ENCODE measurements at regions not wholly inside any gene's neighbourhood (a gene's known extent, or its start where the extent isn't known, plus 50 kb on each side); places are given as distances from the start of the nearest gene placed in this dataset.
"Not testable (repeated sequence)": the region's sequence is repeated elsewhere in the genome, so short reads cannot be mapped to it uniquely, and the experiment has no call there.

- ChIA-PET POLR2A (no interaction called here), CTCF (interaction anchor here in 1 of 2 donors (0.6 kb wide), 1 partner anchor 329 kb away, joined by 3 read pairs; no protein-coding TSS in a partner anchor)
- H3K27ac ChIP-seq (ENCODE audit: low read length): no peak overlapping the region
- Mint-ChIP-seq H3K4me3 (no peak overlapping the region), H3K27ac (no peak overlapping the region), H3K36me3 (no peaks in the 10 kb centered on the region), H3K27me3 (no peaks in the 10 kb centered on the region), H3K9me3 (no peaks in the 10 kb centered on the region), H3K4me1 (peaks cover 0 to 2% (median 0%) of the 10 kb centered on the region in 3 donors)
- H3K4me3 ChIP-seq (ENCODE audit: control insufficient read depth in 1 of 2, extremely low read depth in 1 of 2, low read length in 1 of 2): no peak overlapping the region
- WGBS (ENCODE audit: insufficient coverage): no CpG with 5 or more reads among the region's 4 CpGs
- H3K36me3 ChIP-seq (ENCODE audit: control insufficient read depth in 2 of 2, extremely low read depth in 1 of 2, insufficient read depth in 1 of 2, low read length in 1 of 2): no peaks in the 10 kb centered on the region
- no peak for DNase-seq
- ATAC-seq (replicated peaks in 1 of 4): no peak
- H3K9me3 ChIP-seq: no peaks in the 10 kb centered on the region
- H3K4me1 ChIP-seq (ENCODE audit: control insufficient read depth in 1 of 2, extremely low read depth in 1 of 2, insufficient read depth in 2 of 2, low read length in 2 of 2): no peaks in the 10 kb centered on the region
- H3K27me3 ChIP-seq (replicated peaks in 1 of 2; ENCODE audit: control insufficient read depth in 2 of 2, extremely low read depth in 1 of 2, insufficient read depth in 2 of 2, low read length in 1 of 2): no peaks in the 10 kb centered on the region
These were observed 113.7 kb upstream of the FOXN2 start for GRCh38 chr2:48200620-48201293.

DNA sequence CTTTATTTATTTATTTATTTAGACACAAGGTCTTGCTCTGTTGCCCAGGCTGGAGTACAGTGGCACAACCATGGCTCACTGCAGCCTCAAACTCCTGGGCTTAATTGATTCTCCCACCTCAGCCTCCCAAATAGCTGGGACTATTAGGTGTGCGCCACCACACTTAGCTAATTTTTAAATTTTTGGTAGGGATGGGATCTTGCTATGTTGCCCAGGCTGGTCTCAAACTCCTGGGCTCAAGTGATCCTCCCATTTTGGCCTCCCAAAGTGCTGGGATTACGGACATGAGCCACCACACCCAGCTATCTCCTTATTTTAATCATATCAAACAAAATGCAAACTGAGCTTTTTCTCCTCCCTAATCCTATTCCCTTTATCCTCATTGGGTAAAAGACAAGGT lies 113.0 kb upstream of the FOXN2 start:
- H3K4me3 Mint-ChIP-seq; H3K9me3 ChIP-seq; ATAC-seq (replicated peaks in 1 of 4); H3K36me3 ChIP-seq (ENCODE audit: control insufficient read depth in 2 of 2, extremely low read depth in 1 of 2, insufficient read depth in 1 of 2, low read length in 1 of 2); POLR2A ChIA-PET; H3K4me3 ChIP-seq (ENCODE audit: control insufficient read depth in 1 of 2, extremely low read depth in 1 of 2, low read length in 1 of 2); H3K27ac ChIP-seq (ENCODE audit: low read length); H3K27me3 Mint-ChIP-seq; H3K4me1 Mint-ChIP-seq; H3K4me1 ChIP-seq (ENCODE audit: control insufficient read depth in 1 of 2, extremely low read depth in 1 of 2, insufficient read depth in 2 of 2, low read length in 2 of 2); DNase-seq; CTCF ChIA-PET; H3K9me3 Mint-ChIP-seq; H3K27ac Mint-ChIP-seq; H3K27me3 ChIP-seq (replicated peaks in 1 of 2; ENCODE audit: control insufficient read depth in 2 of 2, extremely low read depth in 1 of 2, insufficient read depth in 2 of 2, low read length in 1 of 2); H3K36me3 Mint-ChIP-seq: not testable (repeated sequence)
- 100% methylated on average over 1 of the region's 2 CpGs for whole genome bisulfite sequencing (ENCODE audit: insufficient coverage)

GRCh38 chr2:48202863-48203642 lies 111.4 kb upstream of the FOXN2 start:
- Histone ChIP-seq H3K27ac (ENCODE audit: low read length) (no peak overlapping the region), H3K27me3 (replicated peaks in 1 of 2; ENCODE audit: control insufficient read depth in 2 of 2, extremely low read depth in 1 of 2, insufficient read depth in 2 of 2, low read length in 1 of 2) (no peaks in the 10 kb centered on the region), H3K36me3 (ENCODE audit: control insufficient read depth in 2 of 2, extremely low read depth in 1 of 2, insufficient read depth in 1 of 2, low read length in 1 of 2) (no peaks in the 10 kb centered on the region), H3K4me1 (ENCODE audit: control insufficient read depth in 1 of 2, extremely low read depth in 1 of 2, insufficient read depth in 2 of 2, low read length in 2 of 2) (no peaks in the 10 kb centered on the region), H3K4me3 (ENCODE audit: control insufficient read depth in 1 of 2, extremely low read depth in 1 of 2, low read length in 1 of 2) (no peak overlapping the region), H3K9me3 (no peaks in the 10 kb centered on the region)
- Mint-ChIP-seq H3K36me3 (no peaks in the 10 kb centered on the region), H3K4me1 (peaks cover 0 to 2% (median 0%) of the 10 kb centered on the region in 3 donors), H3K4me3 (no peak overlapping the region), H3K9me3 (no peaks in the 10 kb centered on the region), H3K27me3 (no peaks in the 10 kb centered on the region), H3K27ac (no peak overlapping the region)
- POLR2A ChIA-PET: interaction anchor here in 1 of 2 donors (0.6 kb wide), 1 partner anchor 108 kb away, joined by 3 read pairs; no protein-coding TSS in a partner anchor
- WGBS (ENCODE audit: insufficient coverage): no CpG with 5 or more reads among the region's 5 CpGs
- CTCF ChIA-PET: interaction anchor here in 1 of 2 donors (0.6 kb wide), 1 partner anchor 415 kb away, joined by 3 read pairs; no protein-coding TSS in a partner anchor
- DNase-seq: no peak
- ATAC-seq (replicated peaks in 1 of 4): no peak

GRCh38 chr2:48203668-48204067 lies 110.8 kb upstream of the FOXN2 start:
- no peaks in the 10 kb centered on the region for H3K27me3 Mint-ChIP-seq
- no peaks in the 10 kb centered on the region for H3K36me3 Mint-ChIP-seq
- POLR2A ChIA-PET: interaction anchor here in 1 of 2 donors (0.6 kb wide), 1 partner anchor 107 kb away, joined by 3 read pairs; no protein-coding TSS in a partner anchor
- no peaks in the 10 kb centered on the region for H3K9me3 Mint-ChIP-seq
- H3K4me3 Mint-ChIP-seq: no peak overlapping the region
- H3K9me3 ChIP-seq: no peaks in the 10 kb centered on the region
- no peaks in the 10 kb centered on the region for H3K4me1 ChIP-seq (ENCODE audit: control insufficient read depth in 1 of 2, extremely low read depth in 1 of 2, insufficient read depth in 2 of 2, low read length in 2 of 2)
- no peak overlapping the region for H3K27ac Mint-ChIP-seq
- no peak overlapping the region for H3K4me3 ChIP-seq (ENCODE audit: control insufficient read depth in 1 of 2, extremely low read depth in 1 of 2, low read length in 1 of 2)
- DNase-seq (no peak), ATAC-seq (replicated peaks in 1 of 4) (no peak)
- H3K4me1 Mint-ChIP-seq: peaks cover 0 to 2% (median 0%) of the 10 kb centered on the region in 3 donors
- no peak overlapping the region for H3K27ac ChIP-seq (ENCODE audit: low read length)
- CTCF ChIA-PET: interaction anchor here in 1 of 2 donors (0.6 kb wide), 1 partner anchor 415 kb away, joined by 3 read pairs; no protein-coding TSS in a partner anchor
- H3K36me3 ChIP-seq (ENCODE audit: control insufficient read depth in 2 of 2, extremely low read depth in 1 of 2, insufficient read depth in 1 of 2, low read length in 1 of 2): no peaks in the 10 kb centered on the region
- no peaks in the 10 kb centered on the region for H3K27me3 ChIP-seq (replicated peaks in 1 of 2; ENCODE audit: control insufficient read depth in 2 of 2, extremely low read depth in 1 of 2, insufficient read depth in 2 of 2, low read length in 1 of 2)

GRCh38 chr2:48204750-48205136 lies 109.7 kb upstream of the FOXN2 start:
- ChIA-PET POLR2A (no interaction called here), CTCF (interaction anchor here in 1 of 2 donors (1.4 kb wide), 1 partner anchor 13 kb away, joined by 3 read pairs; no protein-coding TSS in a partner anchor)

DNA sequence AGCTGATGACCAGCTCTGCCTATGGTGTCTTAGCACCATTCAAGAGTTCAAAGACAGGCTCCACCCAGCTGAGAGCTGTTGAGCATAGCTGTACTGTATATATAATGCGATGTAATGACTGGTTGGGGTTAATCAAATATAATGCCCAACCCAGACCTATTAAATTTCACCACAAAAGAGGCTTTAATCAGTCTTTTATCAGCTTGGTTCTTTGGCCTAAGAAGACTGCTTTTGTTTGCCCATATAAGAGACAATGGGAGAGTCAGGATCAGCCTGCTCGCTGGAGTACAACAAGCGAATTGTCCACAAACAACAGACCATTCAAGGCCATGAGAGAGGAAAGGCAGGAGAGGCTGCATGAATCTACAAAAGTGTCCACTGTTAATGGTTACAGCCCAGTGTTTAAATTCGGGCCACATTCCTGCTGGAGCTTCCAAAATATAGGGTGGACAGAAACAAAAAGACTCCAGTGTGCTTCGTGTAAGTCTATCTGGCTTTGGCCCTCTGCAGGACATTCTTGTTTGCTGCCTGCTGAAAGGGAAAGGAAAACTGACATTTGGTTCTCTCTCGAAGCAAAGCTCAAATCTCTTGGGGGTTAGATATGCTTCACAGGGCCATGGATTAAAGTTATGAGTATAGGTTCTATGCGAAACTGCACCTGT lies 109.2 kb upstream of the FOXN2 start:
- Mint-ChIP-seq H3K4me1 (peaks cover 2 to 7% (median 3%) of the 10 kb centered on the region in 3 donors), H3K9me3 (no peaks in the 10 kb centered on the region), H3K27me3 (no peaks in the 10 kb centered on the region), H3K4me3 (no peak overlapping the region), H3K27ac (no peak overlapping the region), H3K36me3 (no peaks in the 10 kb centered on the region)
- Histone ChIP-seq H3K27ac (ENCODE audit: low read length) (no peak overlapping the region), H3K36me3 (ENCODE audit: control insufficient read depth in 2 of 2, extremely low read depth in 1 of 2, insufficient read depth in 1 of 2, low read length in 1 of 2) (no peaks in the 10 kb centered on the region), H3K27me3 (replicated peaks in 1 of 2; ENCODE audit: control insufficient read depth in 2 of 2, extremely low read depth in 1 of 2, insufficient read depth in 2 of 2, low read length in 1 of 2) (no peaks in the 10 kb centered on the region), H3K4me3 (ENCODE audit: control insufficient read depth in 1 of 2, extremely low read depth in 1 of 2, low read length in 1 of 2) (no peak overlapping the region), H3K4me1 (ENCODE audit: control insufficient read depth in 1 of 2, extremely low read depth in 1 of 2, insufficient read depth in 2 of 2, low read length in 2 of 2) (no peaks in the 10 kb centered on the region), H3K9me3 (no peaks in the 10 kb centered on the region)
- ChIA-PET POLR2A (no interaction called here), CTCF (interaction anchor here in 1 of 2 donors (1.4 kb wide), 1 partner anchor 14 kb away, joined by 3 read pairs; no protein-coding TSS in a partner anchor)
- ATAC-seq (replicated peaks in 1 of 4) (no peak), DNase-seq (no peak)
- WGBS (ENCODE audit: insufficient coverage): 82% methylated on average over 6 of the region's 7 CpGs

More at GRCh38 chr2:48204750-48205136, 109.7 kb upstream of the FOXN2 start:
- no peak overlapping the region for H3K4me3 ChIP-seq (ENCODE audit: control insufficient read depth in 1 of 2, extremely low read depth in 1 of 2, low read length in 1 of 2)
- H3K27ac Mint-ChIP-seq: no peak overlapping the region
- H3K9me3 Mint-ChIP-seq: no peaks in the 10 kb centered on the region
- H3K27me3 Mint-ChIP-seq: no peaks in the 10 kb centered on the region
- ATAC-seq (replicated peaks in 1 of 4) (no peak), DNase-seq (no peak)
- no peaks in the 10 kb centered on the region for H3K27me3 ChIP-seq (replicated peaks in 1 of 2; ENCODE audit: control insufficient read depth in 2 of 2, extremely low read depth in 1 of 2, insufficient read depth in 2 of 2, low read length in 1 of 2)
- H3K27ac ChIP-seq (ENCODE audit: low read length): no peak overlapping the region
- 90% methylated on average over 2 of the region's 2 CpGs for WGBS (ENCODE audit: insufficient coverage)
- H3K36me3 ChIP-seq (ENCODE audit: control insufficient read depth in 2 of 2, extremely low read depth in 1 of 2, insufficient read depth in 1 of 2, low read length in 1 of 2): no peaks in the 10 kb centered on the region
- H3K9me3 ChIP-seq: no peaks in the 10 kb centered on the region
- H3K4me3 Mint-ChIP-seq: no peak overlapping the region
- peaks cover 2 to 7% (median 3%) of the 10 kb centered on the region in 3 donors for H3K4me1 Mint-ChIP-seq
- H3K36me3 Mint-ChIP-seq: no peaks in the 10 kb centered on the region
- H3K4me1 ChIP-seq (ENCODE audit: control insufficient read depth in 1 of 2, extremely low read depth in 1 of 2, insufficient read depth in 2 of 2, low read length in 2 of 2): no peaks in the 10 kb centered on the region

All from T-cell (primary cell).